HS-27A (cell line): ENCODE measurements at regions not wholly inside any gene's neighbourhood (a gene's known extent, or its start where the extent isn't known, plus 50 kb on each side); places are given as distances from the start of the nearest gene placed in this dataset.

Experiments used
- DNase-seq: peaks from one replicate; pipeline ENCODE4 v3.0.0-alpha.2; 2012; ENCODE audit warnings: low read depth, missing footprints

- DNase-seq: no peak
Measured at GRCh38 chr22:49113758-49114157, 713.9 kb downstream of the BRD1 start.

GRCh38 chr22:49112661-49113626 lies 714.7 kb downstream of the BRD1 start:
- no peak for DNase-seq

GRCh38 chr22:49112176-49112575 lies 715.5 kb downstream of the BRD1 start:
- DNase-seq: no peak

GRCh38 chr22:49111085-49111484 lies 716.6 kb downstream of the BRD1 start:
- DNase-seq: no peak

GRCh38 chr22:49108636-49109315 lies 718.9 kb downstream of the BRD1 start:
- DNase-seq: no peak

GRCh38 chr22:49107961-49108530 lies 719.6 kb downstream of the BRD1 start:
- DNase-seq: no peak

- no peak for DNase-seq
Measured at GRCh38 chr22:49107561-49107960, 720.1 kb downstream of the BRD1 start.

- DNase-seq: no peak
Measured at GRCh38 chr22:49106842-49107152, 720.9 kb downstream of the BRD1 start.

- DNase-seq: no peak
Measured at GRCh38 chr22:49106096-49106841, 721.4 kb downstream of the BRD1 start.

- DNase-seq: no peak
Measured at GRCh38 chr22:49104434-49104833, 723.2 kb downstream of the BRD1 start.

- no peak for DNase-seq
Measured at GRCh38 chr22:49103314-49104059, 724.2 kb downstream of the BRD1 start.

GRCh38 chr22:49102367-49102766 lies 725.3 kb downstream of the BRD1 start:
- no peak for DNase-seq

- DNase-seq: no peak
Measured at GRCh38 chr22:49101873-49102272, 725.8 kb downstream of the BRD1 start.

- DNase-seq: no peak
Measured at GRCh38 chr22:49101225-49101624, 726.4 kb downstream of the BRD1 start.

GRCh38 chr22:49100773-49101172 lies 726.9 kb downstream of the BRD1 start:
- no peak for DNase-seq

GRCh38 chr22:49100316-49100715 lies 727.4 kb downstream of the BRD1 start:
- DNase-seq: no peak

GRCh38 chr22:49099496-49100124 lies 728.1 kb downstream of the BRD1 start:
- DNase-seq: no peak

GRCh38 chr22:49099089-49099488 lies 728.6 kb downstream of the BRD1 start:
- DNase-seq: no peak

GRCh38 chr22:49097966-49098365 lies 729.7 kb downstream of the BRD1 start:
- no peak for DNase-seq

GRCh38 chr22:49097171-49097925 lies 730.3 kb downstream of the BRD1 start:
- no peak for DNase-seq
